H1 (cell line): ENCODE measurements at regions not wholly inside any gene's neighbourhood (a gene's known extent, or its start where the extent isn't known, plus 50 kb on each side); places are given as distances from the start of the nearest gene placed in this dataset.

Source experiments
- CTCF ChIA-PET: fragments of 300-600 bp; sonication (Branson Sonifier 250); formaldehyde crosslinking; loops from one replicate; lab custom pipeline; 2021; ENCODE audit not compliant: partially characterized antibody; lab: Charles Lee
- POLR2A ChIA-PET: fragments of 300-600 bp; sonication (Branson Sonifier 250); formaldehyde crosslinking; loops from one replicate; lab custom pipeline; 2021; ENCODE audit warnings: inconsistent platforms; ENCODE audit not compliant: partially characterized antibody; lab: Charles Lee
- DNase-seq, 2 experiments: peaks; one replicate each; pipeline versions ENCODE4 v3.0.0 to v3.0.0-alpha.2; 2010 to 2022; ENCODE audit warnings: low spot score in 2 of 2, low read depth in 1 of 2, mixed read lengths in 1 of 2
- FAIRE-seq: peaks from 2 replicates; lab custom pipeline; 2011; peaks lifted over from hg19 to GRCh38; lab: Jason Lieb, UNC
- H2AFZ ChIP-seq: 2 replicates; pipeline ENCODE4 v1.8.1; 2012; ENCODE audit warnings: low read length, inconsistent platforms
- H2AK5ac ChIP-seq: 2 replicates; pipeline ENCODE4 v1.6.1; 2013; ENCODE audit warnings: low read depth, low read length
- H2BK120ac ChIP-seq: replicated peaks from 2 replicates; pipeline ENCODE3; 2013; ENCODE audit warnings: low read depth, low read length, inconsistent platforms
- H2BK12ac ChIP-seq: 2 replicates; pipeline ENCODE4 v1.6.1; 2013; ENCODE audit warnings: low read depth, low read length
- H2BK15ac ChIP-seq: 2 replicates; pipeline ENCODE4 v1.6.1; 2013; ENCODE audit warnings: low read length
- H2BK20ac ChIP-seq: 2 replicates; pipeline ENCODE4 v1.6.1; 2013; ENCODE audit warnings: low read length
- H2BK5ac ChIP-seq: 2 replicates; pipeline ENCODE4 v1.6.1; 2013; ENCODE audit warnings: low read depth, low read length
- H3K14ac ChIP-seq: 2 replicates; pipeline ENCODE4 v1.6.1; 2013; ENCODE audit warnings: inconsistent platforms; ENCODE audit not compliant: insufficient read length
- H3K18ac ChIP-seq: 2 replicates; pipeline ENCODE4 v1.6.1; 2013; ENCODE audit warnings: low read length; ENCODE audit errors: extremely low read depth
- H3K23ac ChIP-seq: 2 replicates; pipeline ENCODE4 v1.6.1; 2013; ENCODE audit warnings: inconsistent platforms; ENCODE audit not compliant: insufficient read length
- H3K23me2 ChIP-seq: 2 replicates; pipeline ENCODE4 v1.6.1; 2013; ENCODE audit warnings: low read depth, low read length
- H3K27ac ChIP-seq: 2 replicates; pipeline ENCODE4 v1.6.1; 2011; ENCODE audit warnings: low read depth, low read length, inconsistent platforms
- H3K27me3 ChIP-seq, 4 experiments: replicated peaks in 1 of 4; 1 replicate in 1 of 4; 2 replicates in 3 of 4; pipeline versions ENCODE4 v1.6.1 to v1.8.1; 2011 to 2013; ENCODE audit warnings: low read length in 3 of 4, mild to moderate bottlenecking in 3 of 4, inconsistent platforms in 2 of 4, mixed read lengths in 2 of 4, moderate library complexity in 1 of 4; ENCODE audit not compliant: control insufficient read depth in 3 of 4, insufficient read depth in 3 of 4; ENCODE audit errors: extremely low read depth in 1 of 4
- H3K36me3 ChIP-seq, 4 experiments: 2 replicates each; pipeline versions ENCODE4 v1.6.1 to v1.8.1; 2011 to 2013; ENCODE audit warnings: mild to moderate bottlenecking in 4 of 4, low read length in 3 of 4, moderate library complexity in 2 of 4, control low read depth in 1 of 4, inconsistent platforms in 1 of 4; ENCODE audit not compliant: insufficient read depth in 4 of 4, control insufficient read depth in 2 of 4
- H3K4ac ChIP-seq: replicated peaks from 2 replicates; pipeline ENCODE3; 2013; ENCODE audit warnings: low read length, low read depth, mixed read lengths, inconsistent platforms; ENCODE audit not compliant: insufficient read length
- H3K4me1 ChIP-seq, 4 experiments: replicated peaks in 1 of 4; 1 replicate in 1 of 4; 2 replicates in 3 of 4; pipeline versions ENCODE4 v1.6.1 to v1.8.1; 2011 to 2013; ENCODE audit warnings: low read length in 3 of 4, inconsistent platforms in 2 of 4, mixed read lengths in 1 of 4; ENCODE audit not compliant: insufficient read depth in 4 of 4, control insufficient read depth in 3 of 4
- H3K4me2 ChIP-seq, 2 experiments: 2 replicates each; pipeline versions ENCODE4 v1.6.1 to v1.8.1; 2011 to 2013; ENCODE audit warnings: low read depth in 2 of 2, low read length in 2 of 2, control low read depth in 1 of 2, inconsistent platforms in 1 of 2, mild to moderate bottlenecking in 1 of 2; ENCODE audit not compliant: insufficient read depth in 1 of 2
- H3K4me3 ChIP-seq, 4 experiments: fragments of 200-600, 300-600 bp in 1 of 4; sonication (generic), shearing (Covaris generic), sonication (Bioruptor Twin) in 1 of 4; 2 replicates each; pipeline versions ENCODE4 v1.5.1 to v1.8.1; 2011 to 2016; ENCODE audit warnings: low read length in 4 of 4, low read depth in 3 of 4, control low read depth in 2 of 4, inconsistent platforms in 2 of 4, mild to moderate bottlenecking in 2 of 4, mixed read lengths in 1 of 4, moderate library complexity in 1 of 4; ENCODE audit not compliant: insufficient read depth in 2 of 4; ENCODE audit errors: extremely low read depth in 1 of 4
- H3K56ac ChIP-seq: replicated peaks from 2 replicates; pipeline ENCODE3; 2013; ENCODE audit warnings: low read depth, mild to moderate bottlenecking, mixed read lengths, low read length, inconsistent platforms; ENCODE audit not compliant: insufficient read length
- H3K79me1 ChIP-seq: 2 replicates; pipeline ENCODE4 v1.6.1; 2013; ENCODE audit warnings: low read depth, low read length, control low read depth
- H3K79me2 ChIP-seq, 2 experiments: 2 replicates each; pipeline versions ENCODE4 v1.6.1 to v1.8.1; 2012 to 2013; ENCODE audit warnings: low read length in 2 of 2, mild to moderate bottlenecking in 2 of 2, inconsistent platforms in 1 of 2; ENCODE audit not compliant: insufficient read depth in 2 of 2, control insufficient read depth in 1 of 2
- H3K9ac ChIP-seq, 4 experiments: replicated peaks in 1 of 4; 1 replicate in 1 of 4; 2 replicates in 3 of 4; pipeline versions ENCODE4 v1.6.1 to v1.8.1; 2011 to 2013; ENCODE audit warnings: low read depth in 3 of 4, low read length in 3 of 4, control low read depth in 2 of 4, mild to moderate bottlenecking in 2 of 4, moderate library complexity in 2 of 4, inconsistent platforms in 1 of 4; ENCODE audit errors: extremely low read depth in 1 of 4
- H3K9me3 ChIP-seq, 2 experiments: 2 replicates each; pipeline versions ENCODE4 v1.6.1 to v1.8.1; 2012 to 2013; ENCODE audit warnings: mild to moderate bottlenecking in 2 of 2, moderate library complexity in 2 of 2, control low read depth in 1 of 2, inconsistent platforms in 1 of 2, low read depth in 1 of 2, low read length in 1 of 2, mixed read lengths in 1 of 2; ENCODE audit not compliant: insufficient read depth in 2 of 2
- H4K20me1 ChIP-seq, 2 experiments: replicated peaks in 1 of 2; 2 replicates each; pipeline versions ENCODE3 to v1.8.1; 2011 to 2013; ENCODE audit warnings: inconsistent platforms in 2 of 2, low read length in 2 of 2, mild to moderate bottlenecking in 1 of 2; ENCODE audit not compliant: insufficient read depth in 2 of 2, control insufficient read depth in 1 of 2
- H4K5ac ChIP-seq: 2 replicates; pipeline ENCODE4 v1.6.1; 2013; ENCODE audit warnings: low read length, low read depth, mixed read lengths, inconsistent platforms; ENCODE audit not compliant: insufficient read length
- H4K8ac ChIP-seq: 2 replicates; pipeline ENCODE4 v1.8.0; 2013; ENCODE audit warnings: mild to moderate bottlenecking, moderate library complexity, low read length, inconsistent platforms; ENCODE audit not compliant: insufficient read depth; ENCODE audit errors: extremely low read depth
- H4K91ac ChIP-seq: replicated peaks from 2 replicates; pipeline ENCODE3; 2013; ENCODE audit warnings: low read length, mixed read lengths, inconsistent platforms; ENCODE audit not compliant: insufficient read length
- ASH2L ChIP-seq: fragments of 200-600, 300-600 bp; sonication (generic); IDR thresholded peaks from one replicate; pipeline ENCODE4 v1.7.1; 2017; ENCODE audit warnings: low read length
- BCL11A ChIP-seq, 2 experiments: IDR thresholded peaks; one replicate each; pipeline ENCODE4 v1.6.1; 2011; ENCODE audit warnings: low read depth in 2 of 2, low read length in 2 of 2, mild to moderate bottlenecking in 2 of 2
- BRCA1 ChIP-seq: IDR thresholded peaks from 2 replicates; pipeline ENCODE4 v1.6.1; 2012; ENCODE audit warnings: low read depth, low read length, improper control_type of control experiment
- CTCF ChIP-seq, 3 experiments: IDR thresholded peaks; 1 replicate in 2 of 3; 2 replicates in 1 of 3; pipeline versions ENCODE4 v1.5.1 to v1.6.1; 2011; ENCODE audit warnings: low read length in 3 of 3, mild to moderate bottlenecking in 3 of 3, inconsistent platforms in 2 of 3, low read depth in 1 of 3, moderate library complexity in 1 of 3; ENCODE audit not compliant: insufficient read depth in 1 of 3; ENCODE audit errors: control extremely low read depth in 1 of 3
- EGR1 ChIP-seq: IDR thresholded peaks from 2 replicates; pipeline ENCODE4 v1.6.1; 2011; ENCODE audit warnings: low read depth, low read length, borderline replicate concordance
- NANOG ChIP-seq: IDR thresholded peaks from 2 replicates; pipeline ENCODE4 v1.6.1; 2011; ENCODE audit warnings: low read length, low read depth, mild to moderate bottlenecking, inconsistent platforms; ENCODE audit not compliant: insufficient read depth, poor library complexity, severe bottlenecking
- RAD21 ChIP-seq, 2 experiments: IDR thresholded peaks in 1 of 2; conservative IDR thresholded peaks in 1 of 2; 2 replicates each; pipeline ENCODE4 v1.6.1; 2011; ENCODE audit warnings: low read depth in 2 of 2, low read length in 2 of 2, improper control_type of control experiment in 1 of 2, inconsistent platforms in 1 of 2, mild to moderate bottlenecking in 1 of 2, moderate library complexity in 1 of 2
- SIN3A ChIP-seq, 2 experiments: IDR thresholded peaks in 1 of 2; conservative IDR thresholded peaks in 1 of 2; 2 replicates each; pipeline ENCODE4 v1.6.1; 2011 to 2012; ENCODE audit warnings: low read length in 2 of 2, improper control_type of control experiment in 1 of 2, low read depth in 1 of 2, mild to moderate bottlenecking in 1 of 2
- SP1 ChIP-seq: IDR thresholded peaks from 2 replicates; pipeline ENCODE4 v1.6.1; 2011; ENCODE audit warnings: low read depth, low read length
- WGBS, 2 experiments: shearing (Covaris generic) in 1 of 2; methylation state at CpG; one replicate each; pipeline versions ENCODE4 v1.1.6 to v1.1.7; 2013 to 2015; ENCODE audit warnings: low lambda C conversion rate in 2 of 2, mixed read lengths in 2 of 2, inconsistent platforms in 1 of 2, low coverage in 1 of 2, missing lambda C conversion rate in 1 of 2; ENCODE audit not compliant: insufficient replicate concordance in 2 of 2, insufficient coverage in 1 of 2, insufficient read length in 1 of 2; ENCODE audit errors: extremely low coverage in 1 of 2, missing lambda C conversion rate in 1 of 2; 5-methylcytosine and 5-hydroxymethylcytosine counted together

- 84% methylated on average over 20 of the region's 20 CpGs; no CpG with 5 or more reads in 1 of the 2 experiments for WGBS, 2 experiments
- FAIRE-seq: no peak
- TF ChIP-seq BCL11A (IDR thresholded peaks at IDR 0.05; ENCODE audit: low read depth in 2 of 2, low read length in 2 of 2): no peak
- TF ChIP-seq RAD21 (IDR thresholded peaks at IDR 0.05 in 1 of 2, conservative IDR thresholded peaks at IDR 0.05 in 1 of 2; ENCODE audit: low read depth in 2 of 2, low read length in 2 of 2): no peak
- no peak for TF ChIP-seq CTCF (IDR thresholded peaks at IDR 0.05; ENCODE audit: control extremely low read depth in 1 of 3, insufficient read depth in 1 of 3, low read depth in 1 of 3, low read length in 3 of 3)
- TF ChIP-seq ASH2L: no peak
- TF ChIP-seq SIN3A (conservative IDR thresholded peaks at IDR 0.05 in 1 of 2, IDR thresholded peaks at IDR 0.05 in 1 of 2; ENCODE audit: low read depth in 1 of 2, low read length in 2 of 2): no peak
- no peak for TF ChIP-seq EGR1
- no peak for TF ChIP-seq NANOG
- TF ChIP-seq BRCA1: no peak
- TF ChIP-seq SP1: no peak
Observed at GRCh38 chr11:70604630-70605467, 206.5 kb downstream of the CTTN start.

More at GRCh38 chr11:70604630-70605467, 206.5 kb downstream of the CTTN start:
- no peak overlapping the region for H3K27ac ChIP-seq
- no peaks in the 10 kb centered on the region; a peak in 3 of 4 replicates for H3K79me2 ChIP-seq
- H2BK12ac ChIP-seq: 0 out of 2 replicates have a peak overlapping the region, but pooled peaks have one; percentile 17
- H3K36me3 ChIP-seq: no peaks in the 10 kb centered on the region
- no peak overlapping the region for H3K4me3 ChIP-seq
- peaks cover under 1 to 20% (median 12%) of the 10 kb centered on the region in 4 experiments for H3K4me1 ChIP-seq
- ChIA-PET CTCF (interaction anchor here (1.0 to 3.2 kb wide), 4 partner anchors 21 to 338 kb away, joined by 3 to 10 read pairs (median 4); no protein-coding TSS in a partner anchor), POLR2A (interaction anchor here (1.4 kb wide), 2 partner anchors 39 to 57 kb away, joined by 3 read pairs; no protein-coding TSS in a partner anchor)
- no peak overlapping the region for H3K4ac ChIP-seq
- H2BK5ac ChIP-seq: no peak overlapping the region
- H3K4me2 ChIP-seq: no peak overlapping the region
- no peaks in the 10 kb centered on the region for H3K23me2 ChIP-seq
- no peak for DNase-seq
- H4K91ac ChIP-seq: peak overlapping the region; percentile 27
- H3K9ac ChIP-seq: no peak overlapping the region
- H3K23ac ChIP-seq: no peak overlapping the region
- no peak overlapping the region for H3K14ac ChIP-seq
- no peaks in the 10 kb centered on the region for H3K9me3 ChIP-seq
- no peak overlapping the region for H3K56ac ChIP-seq
- H3K79me1 ChIP-seq: no peaks in the 10 kb centered on the region; the same call in none of the 2 replicates
- H3K27me3 ChIP-seq: no peaks in the 10 kb centered on the region
- no peak overlapping the region for H2AFZ ChIP-seq
- peaks cover 1 to 8% of the 10 kb centered on the region in 2 experiments for H4K20me1 ChIP-seq
- no peak overlapping the region for H2BK15ac ChIP-seq
- no peak overlapping the region for H2BK20ac ChIP-seq
- H4K5ac ChIP-seq: no peak overlapping the region
- H2BK120ac ChIP-seq: no peak overlapping the region
- 0 out of 2 replicates have a peak overlapping the region, but pooled peaks have one; percentile 32 for H3K18ac ChIP-seq
- no peak overlapping the region for H2AK5ac ChIP-seq
- H4K8ac ChIP-seq: no peak overlapping the region
